GM18505 (cell line): ENCODE measurements at regions not wholly inside any gene's neighbourhood (a gene's known extent, or its start where the extent isn't known, plus 50 kb on each side); places are given as distances from the start of the nearest gene placed in this dataset.

Source experiments
- ATAC-seq: cut with Tn5 transposase; IDR thresholded peaks from one replicate; pipeline ENCODE4 v1.9.1; 2021; ENCODE audit not compliant: unreplicated experiment
- POLR2A ChIP-seq: IDR thresholded peaks from 4 replicates; pipeline ENCODE4 v1.6.1; 2011; ENCODE audit warnings: borderline replicate concordance; ENCODE audit not compliant: insufficient read depth, insufficient read length; ENCODE audit errors: extremely low read depth

- ATAC-seq = no peak
- no peak for TF ChIP-seq POLR2A
These were observed 312.8 kb downstream of the TLE4 start for GRCh38 chr9:79884546-79884945.

- ATAC-seq = no peak
- no peak for TF ChIP-seq POLR2A
These were observed 311.4 kb downstream of the TLE4 start for GRCh38 chr9:79883073-79883645.

DNA sequence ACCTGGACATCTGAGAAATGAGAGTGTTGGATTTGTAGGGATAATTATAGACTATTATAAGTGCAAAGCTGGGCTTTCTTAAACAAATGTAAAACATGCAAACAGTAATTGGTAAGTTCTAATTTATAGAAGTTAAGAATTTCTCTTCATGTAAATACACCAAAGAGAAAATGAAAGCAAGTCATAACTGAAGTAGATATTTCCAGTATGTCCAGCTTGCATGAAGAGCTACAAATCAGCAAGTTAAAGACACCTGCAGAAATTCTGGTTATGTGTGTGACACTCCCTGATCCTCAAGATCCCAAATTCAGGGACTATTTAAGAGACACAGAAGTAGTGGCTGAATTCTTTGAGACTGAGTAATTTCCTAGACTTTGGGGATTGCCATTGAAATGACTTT lies 308.9 kb downstream of the TLE4 start:
- TF ChIP-seq POLR2A = no peak
- no peak for ATAC-seq

DNA sequence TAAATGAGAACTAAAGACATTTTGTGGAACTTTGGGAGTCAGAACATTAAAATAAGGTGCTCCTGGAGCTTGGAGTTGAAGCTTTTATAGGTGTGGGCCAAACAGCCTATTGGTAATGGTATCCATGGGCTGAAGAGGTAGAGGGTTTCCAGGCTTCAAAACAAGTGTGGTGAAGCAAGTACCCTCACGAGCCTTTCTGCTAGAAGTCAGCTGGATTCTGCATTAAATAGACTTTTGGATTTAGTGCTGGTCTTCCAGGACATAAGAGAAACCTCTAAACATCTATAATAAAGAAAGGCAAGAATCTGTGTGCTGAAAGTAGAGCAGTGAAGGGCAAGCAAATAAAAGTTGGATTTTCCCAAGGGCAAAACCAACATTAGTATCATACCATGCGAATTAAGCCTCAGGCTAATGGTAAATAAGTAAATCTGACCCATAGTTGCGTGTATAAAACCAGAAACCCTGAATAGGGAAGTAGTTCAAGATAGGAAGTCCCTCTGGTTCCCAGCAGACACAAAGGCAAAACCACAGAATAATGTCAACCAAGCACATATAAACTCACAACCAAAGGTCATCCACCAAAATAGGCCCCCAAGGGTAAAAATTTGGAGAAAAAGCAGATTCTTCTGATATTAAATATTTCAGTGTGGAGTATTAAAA lies 306.3 kb downstream of the TLE4 start:
- peak; percentile 61 for ATAC-seq
- TF ChIP-seq POLR2A = no peak

GRCh38 chr9:79868567-79869189 lies 296.9 kb downstream of the TLE4 start:
- no peak for ATAC-seq

DNA sequence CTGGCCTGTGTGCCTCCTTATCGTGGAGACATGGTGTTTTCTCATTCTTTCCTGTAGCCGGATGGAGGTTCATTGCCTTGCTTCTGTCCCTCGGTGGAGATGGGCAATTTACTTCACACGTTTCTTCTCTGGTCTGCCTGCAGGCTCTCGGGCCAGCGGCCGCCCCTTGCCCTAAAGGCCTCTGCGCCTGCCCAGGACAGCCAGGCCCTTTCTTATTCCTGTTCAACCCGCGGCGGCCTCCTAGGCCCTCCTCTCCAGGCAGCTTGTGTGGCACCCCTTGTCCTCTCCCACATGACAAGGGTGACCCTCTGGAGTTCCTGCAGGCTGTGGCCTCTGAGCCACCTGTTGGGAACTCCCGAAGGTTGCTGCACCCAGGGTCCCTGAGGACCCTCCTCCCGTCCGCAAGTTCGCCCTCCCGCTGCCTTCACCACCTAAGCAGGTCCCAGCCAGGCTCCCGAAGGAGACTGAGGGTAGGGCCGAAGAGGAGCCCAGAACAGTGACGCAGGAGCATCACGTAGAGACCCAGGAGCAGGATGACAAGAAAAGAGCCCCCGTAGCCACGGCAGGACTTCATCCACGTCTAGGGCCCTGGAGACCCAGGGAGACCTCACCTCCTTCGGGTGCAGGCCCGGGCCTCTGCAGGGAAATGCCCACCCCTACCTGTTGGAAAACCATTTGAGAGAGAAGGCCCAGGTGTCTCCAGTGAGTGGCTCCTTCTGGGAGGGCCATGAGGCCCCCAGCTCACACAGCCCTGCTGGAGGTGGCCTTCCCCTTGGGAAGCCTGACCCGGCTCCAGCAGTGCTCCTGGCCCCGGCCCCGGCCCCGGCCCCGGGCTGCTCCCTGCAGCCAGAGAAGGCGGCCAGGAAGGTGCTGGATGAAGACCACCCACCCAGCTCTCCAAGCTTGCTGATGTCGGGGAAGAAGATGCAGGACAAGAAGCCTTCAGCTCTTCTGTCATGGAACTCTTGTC lies 291.4 kb downstream of the TLE4 start:
- TF ChIP-seq POLR2A = no peak
- no peak for ATAC-seq

More at GRCh38 chr9:79868567-79869189, 296.9 kb downstream of the TLE4 start:
- TF ChIP-seq POLR2A = no peak

DNA sequence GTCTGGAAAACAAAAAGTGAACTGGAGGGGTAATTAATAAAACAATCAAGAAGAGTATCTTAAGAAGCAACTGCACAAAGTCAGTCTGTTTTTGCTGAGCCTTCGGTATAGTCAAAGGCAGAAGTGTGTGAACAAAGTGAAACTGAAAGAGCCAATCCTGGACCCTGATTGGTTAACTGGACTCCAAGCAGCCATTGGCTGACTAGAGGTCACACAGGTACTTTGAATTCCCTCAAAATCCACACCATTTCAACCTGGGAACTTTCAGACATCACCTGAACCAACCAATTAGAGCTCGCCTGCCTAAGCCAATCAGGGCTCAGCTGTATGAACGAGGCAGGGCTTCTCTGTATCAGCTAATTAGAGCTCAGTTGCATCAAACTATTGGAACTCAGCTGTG lies 286.7 kb downstream of the TLE4 start:
- no peak for ATAC-seq
- TF ChIP-seq POLR2A = no peak

- no peak for ATAC-seq
These were observed 285.4 kb downstream of the TLE4 start for GRCh38 chr9:79857188-79857587.

GRCh38 chr9:79847074-79847473 lies 275.3 kb downstream of the TLE4 start:
- TF ChIP-seq POLR2A = no peak
- ATAC-seq = no peak

More at GRCh38 chr9:79857188-79857587, 285.4 kb downstream of the TLE4 start:
- TF ChIP-seq POLR2A = no peak

DNA sequence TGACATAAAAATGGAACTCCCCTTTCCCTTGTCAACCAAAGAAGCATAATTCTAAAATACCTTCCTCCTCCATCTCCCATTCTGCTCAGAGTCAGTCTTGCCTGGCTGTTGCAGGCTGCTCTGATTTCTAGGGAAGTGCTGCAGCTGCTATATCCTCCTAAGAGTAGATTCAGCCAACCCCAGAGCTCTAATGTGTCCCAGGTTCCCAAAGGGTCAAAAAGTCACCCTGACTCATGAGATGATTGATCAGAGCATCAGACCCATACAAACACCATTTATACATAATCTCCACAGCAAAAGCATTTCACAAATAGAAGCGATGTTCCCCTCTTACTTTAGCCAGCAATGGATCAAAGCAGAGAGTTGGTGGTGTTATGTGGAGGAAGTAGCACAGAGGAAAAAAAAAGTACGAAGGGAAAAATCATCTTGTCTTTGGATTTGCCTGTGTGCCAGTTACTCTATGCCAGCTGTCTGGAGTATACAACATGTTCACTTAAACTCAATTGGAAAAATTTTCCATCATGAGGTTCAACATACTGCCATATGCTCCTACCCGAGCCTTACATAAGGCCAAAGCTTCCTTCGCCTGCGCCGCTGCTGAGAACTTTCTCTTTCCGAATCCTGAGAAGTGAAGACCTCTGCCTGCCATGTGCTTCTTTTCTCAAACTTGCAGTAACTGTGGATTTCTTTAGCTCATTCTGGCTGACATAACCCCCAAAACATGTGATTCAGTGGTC lies 258.0 kb downstream of the TLE4 start:
- no peak for ATAC-seq
- TF ChIP-seq POLR2A = no peak

DNA sequence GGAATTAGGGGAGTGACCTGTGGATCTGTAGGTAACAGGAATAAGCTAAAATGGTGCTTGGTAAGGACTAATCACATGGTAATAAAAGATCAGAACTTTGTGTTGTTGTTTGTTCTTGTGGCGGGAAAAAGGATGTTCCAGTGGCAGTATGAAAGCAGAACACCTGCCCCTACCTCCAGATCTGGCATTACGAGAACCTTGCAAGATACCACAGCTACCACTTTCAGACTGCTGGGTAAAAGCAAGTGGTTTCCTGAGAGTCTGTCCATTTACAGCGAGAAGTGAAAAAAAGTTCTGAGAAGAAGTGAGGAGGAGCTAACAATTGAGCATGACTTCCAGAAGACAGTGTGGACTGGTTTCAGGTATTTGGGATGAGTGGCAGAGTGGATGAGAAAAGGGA lies 252.5 kb downstream of the TLE4 start:
- no peak for TF ChIP-seq POLR2A
- no peak for ATAC-seq

DNA sequence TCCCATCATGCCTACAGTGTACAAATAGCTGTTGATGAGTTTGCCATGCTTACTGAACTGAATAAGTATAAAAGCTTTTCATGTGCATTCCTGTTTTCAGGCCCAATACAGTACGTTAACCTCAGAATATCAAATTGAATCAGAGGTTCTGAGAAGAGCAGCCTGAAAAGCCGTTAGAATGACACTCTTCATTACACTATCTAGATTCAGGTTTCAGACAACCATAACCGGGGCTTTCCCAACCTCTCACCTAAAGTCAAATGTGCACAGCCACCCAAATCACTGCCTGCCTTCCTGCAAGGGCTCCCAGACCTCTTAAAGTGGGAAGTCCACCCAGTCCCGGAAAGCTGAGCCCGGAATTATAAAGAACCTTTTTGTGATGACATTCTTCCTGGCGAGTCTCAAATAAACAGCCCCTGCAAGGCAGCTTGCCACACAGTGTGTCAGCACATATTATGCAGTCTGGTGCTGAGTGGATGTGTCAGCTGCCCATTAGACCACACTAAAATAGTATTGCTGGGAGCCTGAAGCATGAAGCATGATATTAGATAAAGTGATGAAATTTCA lies 245.8 kb downstream of the TLE4 start:
- ATAC-seq = peak; percentile 75
- TF ChIP-seq POLR2A = no peak
